ENCODE measurements at regions not wholly inside any gene's neighbourhood (a gene's known extent, or its start where the extent isn't known, plus 50 kb on each side); places are given as distances from the start of the nearest gene placed in this dataset.

DNA sequence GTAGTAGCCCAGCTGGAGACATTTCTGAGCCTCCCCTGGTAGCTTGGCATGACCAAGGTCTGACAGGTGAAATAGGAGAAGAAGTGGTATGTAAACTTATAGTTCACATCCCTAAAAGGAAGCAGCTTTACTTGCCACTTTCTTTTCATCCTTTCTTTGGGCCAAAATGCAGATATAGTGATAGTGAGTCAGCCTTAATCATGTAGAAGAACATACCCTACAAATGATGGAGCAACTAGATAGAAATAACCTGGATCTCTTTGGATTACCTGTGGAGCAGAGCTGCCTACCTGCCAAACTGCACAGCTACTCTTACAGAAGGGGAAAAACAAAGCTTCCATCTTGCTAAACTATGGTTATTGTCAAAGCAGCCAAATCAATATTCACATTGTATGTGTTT is 106.7 kb upstream of the LCORL start:
- no peak for TF ChIP-seq SIN3A (IDR thresholded peaks at IDR 0.05; ENCODE audit: borderline replicate concordance, insufficient read depth, low read length)
- TF ChIP-seq REST (IDR thresholded peaks at IDR 0.05; ENCODE audit: insufficient read depth in 1 of 2, low read depth in 2 of 2, low read length in 2 of 2) = no peak

All from PFSK-1 (cell line).